Lung (tissue), 11 donors: ENCODE measurements at regions not wholly inside any gene's neighbourhood (a gene's known extent, or its start where the extent isn't known, plus 50 kb on each side); places are given as distances from the start of the nearest gene placed in this dataset.

Source experiments
- ATAC-seq: fragments of 200-7000 bp; cut with Tn5 transposase; one replicate; pipeline ENCODE4 v1.9.1; 2020; ENCODE audit warnings: moderate number of reproducible peaks; ENCODE audit not compliant: insufficient read depth, low FRiP score
- DNase-seq, 3 donors: peaks; one replicate each; pipeline ENCODE4 v3.0.0-alpha.2; 2013 to 2017
- H3K27ac ChIP-seq, 2 donors: one replicate each; pipeline ENCODE4 v1.5.1; 2013; ENCODE audit warnings: mild to moderate bottlenecking in 2 of 2, moderate library complexity in 2 of 2, control low read depth in 1 of 2, inconsistent platforms in 1 of 2, low read depth in 1 of 2, low read length in 1 of 2
- H3K27me3 ChIP-seq, 3 donors: one replicate each; pipeline ENCODE4 v1.5.1; 2013; ENCODE audit warnings: low read length in 2 of 3; ENCODE audit not compliant: control insufficient read depth in 3 of 3, insufficient read depth in 3 of 3
- H3K36me3 ChIP-seq, 4 donors: one replicate each; pipeline ENCODE4 v1.5.1; 2013; ENCODE audit warnings: low read length in 4 of 4, mild to moderate bottlenecking in 1 of 4, moderate library complexity in 1 of 4; ENCODE audit not compliant: control insufficient read depth in 4 of 4, insufficient read depth in 4 of 4
- H3K4me1 ChIP-seq, 5 donors: one replicate each; pipeline ENCODE4 v1.5.1; 2013; ENCODE audit warnings: low read length in 5 of 5, mild to moderate bottlenecking in 2 of 5, moderate library complexity in 1 of 5; ENCODE audit not compliant: control insufficient read depth in 5 of 5, insufficient read depth in 5 of 5
- H3K4me3 ChIP-seq: one replicate; pipeline ENCODE4 v1.5.1; 2013; ENCODE audit warnings: mild to moderate bottlenecking, control low read depth, moderate library complexity
- H3K9ac ChIP-seq, 2 donors: one replicate each; pipeline ENCODE4 v1.5.1; 2013; ENCODE audit warnings: low read length in 2 of 2, control low read depth in 1 of 2; ENCODE audit not compliant: insufficient read depth in 1 of 2
- H3K9me3 ChIP-seq, 4 donors: one replicate each; pipeline ENCODE4 v1.5.1; 2013; ENCODE audit warnings: low read length in 3 of 4, mild to moderate bottlenecking in 1 of 4, moderate library complexity in 1 of 4; ENCODE audit not compliant: control insufficient read depth in 4 of 4, insufficient read depth in 3 of 4
- CTCF ChIP-seq: IDR thresholded peaks from 2 replicates; pipeline ENCODE4 v1.5.1; 2012; ENCODE audit warnings: mild to moderate bottlenecking; ENCODE audit errors: control extremely low read depth, extremely low read depth
- WGBS, 2 donors: extraction: QIAGEN DNeasy Blood & Tissue Kit; methylation state at CpG; one replicate each; pipeline ENCODE4 v1.1.7; 2013; 5-methylcytosine and 5-hydroxymethylcytosine counted together
- donor health status: control.
- donor health status: control.
- donor health status: Bipolar disorder and iron deficiency.
- donor health status: healthy.
- donor health status: DM: yes; HTN: yes; CAD: no.

DNA sequence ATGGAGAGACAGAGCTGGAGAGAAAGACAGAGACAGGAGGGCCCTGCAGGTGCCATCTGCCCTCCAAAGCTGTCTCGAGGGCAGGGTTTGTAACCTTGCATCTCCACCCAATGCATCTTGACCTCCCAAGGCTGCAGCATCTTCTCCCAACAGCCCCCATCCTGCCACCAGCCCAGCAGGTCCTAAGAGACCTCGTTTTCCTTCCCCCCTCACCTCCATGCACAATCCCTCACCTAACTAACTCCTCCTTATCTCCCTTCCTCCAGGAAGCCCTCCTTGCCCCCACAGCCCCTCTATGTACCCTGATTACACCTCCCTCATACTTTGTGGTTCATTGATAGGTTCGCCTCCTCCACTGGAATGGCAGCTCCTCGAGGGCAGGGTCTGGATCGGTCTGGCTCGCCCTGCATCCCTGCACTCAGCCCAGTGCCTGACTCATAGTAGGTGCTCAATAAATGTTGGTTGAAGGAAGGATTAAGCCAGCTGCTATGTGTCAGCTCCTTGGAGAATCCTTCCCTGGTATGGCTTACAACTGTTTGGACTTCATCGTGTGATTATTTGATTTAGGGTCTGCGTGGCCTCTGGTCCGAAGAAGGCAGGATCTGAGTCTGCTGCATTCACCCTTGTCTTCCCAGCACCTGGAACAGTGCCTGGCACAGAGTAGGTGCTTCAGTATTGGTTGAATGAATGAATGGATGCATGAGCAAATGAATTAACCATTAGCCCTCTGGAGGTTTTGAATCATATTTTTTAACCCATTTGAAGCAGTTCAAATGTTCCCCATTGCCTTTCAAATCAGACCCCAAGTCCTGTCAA is 105.6 kb upstream of the PTPN1 start:
- Histone ChIP-seq H3K4me1 (peaks cover 0 to 18% (median 11%) of the 10 kb centered on the region in 5 donors), H3K9me3 (no peaks in the 10 kb centered on the region), H3K4me3 (no peak overlapping the region), H3K36me3 (no peaks in the 10 kb centered on the region), H3K9ac (no peak overlapping the region), H3K27ac (no peak overlapping the region), H3K27me3 (no peaks in the 10 kb centered on the region)
- no peak for TF ChIP-seq CTCF
- DNase-seq: no peak
- ATAC-seq: no peak
- WGBS, 2 donors: 88 to 94% methylated on average over 9 of the region's 9 CpGs

GRCh38 chr20:50405235-50405914 is 104.8 kb upstream of the PTPN1 start:
- no peak overlapping the region for H3K27ac ChIP-seq
- WGBS, 2 donors: 84 to 87% methylated on average over 10 of the region's 10 CpGs

GRCh38 chr20:50405915-50406609 is 104.1 kb upstream of the PTPN1 start:
- Histone ChIP-seq H3K9ac (no peak overlapping the region), H3K27ac (no peak overlapping the region), H3K27me3 (no peaks in the 10 kb centered on the region), H3K4me3 (no peak overlapping the region), H3K36me3 (no peaks in the 10 kb centered on the region), H3K4me1 (peaks cover 0 to 12% (median 5%) of the 10 kb centered on the region in 5 donors), H3K9me3 (no peaks in the 10 kb centered on the region)
- 91 to 95% methylated on average over 6 of the region's 6 CpGs for WGBS, 2 donors
- ATAC-seq: no peak
- no peak for TF ChIP-seq CTCF
- no peak for DNase-seq

More at GRCh38 chr20:50405235-50405914, 104.8 kb upstream of the PTPN1 start:
- DNase-seq (no peak), ATAC-seq (no peak)
- no peaks in the 10 kb centered on the region for H3K27me3 ChIP-seq
- peaks cover 0 to 14% (median 8%) of the 10 kb centered on the region in 5 donors for H3K4me1 ChIP-seq
- H3K9me3 ChIP-seq: no peaks in the 10 kb centered on the region
- no peak overlapping the region for H3K9ac ChIP-seq
- no peak overlapping the region for H3K4me3 ChIP-seq
- H3K36me3 ChIP-seq: no peaks in the 10 kb centered on the region
- no peak for TF ChIP-seq CTCF
